ENCODE measurements at regions not wholly inside any gene's neighbourhood (a gene's known extent, or its start where the extent isn't known, plus 50 kb on each side); places are given as distances from the start of the nearest gene placed in this dataset.

- Histone ChIP-seq H3K36me3 (replicated peaks) (no peaks in the 10 kb centered on the region), H3K27me3 (replicated peaks) (no peaks in the 10 kb centered on the region), H3K4me3 (ENCODE audit: low read depth, low read length) (no peak overlapping the region), H3K27ac (no peak overlapping the region)
- in situ Hi-C loops (cut with HindIII; ENCODE audit: low pct_ligation_motif_present, low sequenced_read_pairs): no loop called here
- DNase-seq: no peak
- TF ChIP-seq CTCF (IDR thresholded peaks at IDR 0.05; ENCODE audit: low read depth, low read length, missing control alignments): no peak
Measured at GRCh38 chr11:11709447-11710239, 87.8 kb upstream of the GALNT18 start.

GRCh38 chr11:11708256-11708655, 86.5 kb upstream of the GALNT18 start:
- Histone ChIP-seq H3K27me3 (replicated peaks) (no peaks in the 10 kb centered on the region), H3K4me3 (ENCODE audit: low read depth, low read length) (no peak overlapping the region), H3K36me3 (replicated peaks) (no peaks in the 10 kb centered on the region), H3K27ac (no peak overlapping the region)
- in situ Hi-C loops (cut with HindIII; ENCODE audit: low pct_ligation_motif_present, low sequenced_read_pairs): no loop called here
- no peak for DNase-seq
- no peak for TF ChIP-seq CTCF (IDR thresholded peaks at IDR 0.05; ENCODE audit: low read depth, low read length, missing control alignments)

GRCh38 chr11:11706028-11706427, 84.2 kb upstream of the GALNT18 start:
- no peak overlapping the region for H3K4me3 ChIP-seq (ENCODE audit: low read depth, low read length)

GRCh38 chr11:11703885-11704284, 82.1 kb upstream of the GALNT18 start:
- H3K27me3 ChIP-seq (replicated peaks): no peaks in the 10 kb centered on the region
- in situ Hi-C loops (cut with HindIII; ENCODE audit: low pct_ligation_motif_present, low sequenced_read_pairs): no loop called here
- DNase-seq: no peak
- H3K27ac ChIP-seq: no peak overlapping the region
- no peak for TF ChIP-seq CTCF (IDR thresholded peaks at IDR 0.05; ENCODE audit: low read depth, low read length, missing control alignments)
- H3K36me3 ChIP-seq (replicated peaks): no peaks in the 10 kb centered on the region
- H3K4me3 ChIP-seq (ENCODE audit: low read depth, low read length): no peak overlapping the region

More at GRCh38 chr11:11706028-11706427, 84.2 kb upstream of the GALNT18 start:
- TF ChIP-seq CTCF (IDR thresholded peaks at IDR 0.05; ENCODE audit: low read depth, low read length, missing control alignments): no peak
- Histone ChIP-seq H3K36me3 (replicated peaks) (no peaks in the 10 kb centered on the region), H3K27me3 (replicated peaks) (no peaks in the 10 kb centered on the region), H3K27ac (no peak overlapping the region)
- in situ Hi-C loops (cut with HindIII; ENCODE audit: low pct_ligation_motif_present, low sequenced_read_pairs): no loop called here
- DNase-seq: no peak

- Histone ChIP-seq H3K27me3 (replicated peaks) (no peaks in the 10 kb centered on the region), H3K36me3 (replicated peaks) (no peaks in the 10 kb centered on the region), H3K27ac (no peak overlapping the region), H3K4me3 (ENCODE audit: low read depth, low read length) (no peak overlapping the region)
- peak; percentile 28 for DNase-seq
- no peak for TF ChIP-seq CTCF (IDR thresholded peaks at IDR 0.05; ENCODE audit: low read depth, low read length, missing control alignments)
- in situ Hi-C loops (cut with HindIII; ENCODE audit: low pct_ligation_motif_present, low sequenced_read_pairs): no loop called here
Measured at GRCh38 chr11:11701070-11701469, 79.3 kb upstream of the GALNT18 start.

GRCh38 chr11:11697796-11698195, 76.0 kb upstream of the GALNT18 start:
- H3K36me3 ChIP-seq (replicated peaks): no peaks in the 10 kb centered on the region
- in situ Hi-C loops (cut with HindIII; ENCODE audit: low pct_ligation_motif_present, low sequenced_read_pairs): no loop called here
- no peak for TF ChIP-seq CTCF (IDR thresholded peaks at IDR 0.05; ENCODE audit: low read depth, low read length, missing control alignments)
- H3K27me3 ChIP-seq (replicated peaks): no peaks in the 10 kb centered on the region
- no peak for DNase-seq
- no peak overlapping the region for H3K27ac ChIP-seq
- H3K4me3 ChIP-seq (ENCODE audit: low read depth, low read length): no peak overlapping the region
